ENCODE measurements at regions not wholly inside any gene's neighbourhood (a gene's known extent, or its start where the extent isn't known, plus 50 kb on each side); places are given as distances from the start of the nearest gene placed in this dataset.

DNA sequence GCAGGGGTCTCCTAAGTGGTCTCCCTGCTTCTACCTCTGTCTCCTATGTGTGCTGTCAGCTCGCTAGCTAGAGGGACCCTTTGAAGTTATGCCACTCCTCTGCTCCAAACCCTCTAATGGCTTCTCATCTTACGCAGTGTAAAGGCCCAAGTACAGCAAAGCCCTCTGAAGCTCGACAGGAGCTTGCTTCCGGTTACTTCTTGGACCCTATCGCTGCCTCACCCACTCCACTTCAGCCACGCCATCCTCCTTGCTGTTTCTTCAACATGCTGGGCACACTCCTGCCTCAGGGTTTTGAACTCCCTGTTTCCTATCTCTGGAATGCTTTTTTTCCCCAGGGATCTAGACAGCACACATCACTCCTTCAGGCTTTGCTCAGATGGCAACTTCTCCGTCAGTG lies 102.3 kb upstream of the F3 start:
- Histone ChIP-seq H3K36me3 (no peaks in the 10 kb centered on the region), H3K9me3 (no peaks in the 10 kb centered on the region), H3K27me3 (no peaks in the 10 kb centered on the region), H3K4me1 (no peaks in the 10 kb centered on the region), H3K27ac (no peak overlapping the region), H3K4me3 (replicated peaks in 1 of 3) (no peak overlapping the region)
- TF ChIP-seq CTCF (IDR thresholded peaks at IDR 0.05), result no peak
- TF ChIP-seq POLR2A (IDR thresholded peaks at IDR 0.05), result no peak
- no peak for DNase-seq
- intact Hi-C loops (cut with DNase I), result no loop called here
- WGBS, 2 donors, result 86 to 87% methylated on average over 7 of the region's 7 CpGs

DNA sequence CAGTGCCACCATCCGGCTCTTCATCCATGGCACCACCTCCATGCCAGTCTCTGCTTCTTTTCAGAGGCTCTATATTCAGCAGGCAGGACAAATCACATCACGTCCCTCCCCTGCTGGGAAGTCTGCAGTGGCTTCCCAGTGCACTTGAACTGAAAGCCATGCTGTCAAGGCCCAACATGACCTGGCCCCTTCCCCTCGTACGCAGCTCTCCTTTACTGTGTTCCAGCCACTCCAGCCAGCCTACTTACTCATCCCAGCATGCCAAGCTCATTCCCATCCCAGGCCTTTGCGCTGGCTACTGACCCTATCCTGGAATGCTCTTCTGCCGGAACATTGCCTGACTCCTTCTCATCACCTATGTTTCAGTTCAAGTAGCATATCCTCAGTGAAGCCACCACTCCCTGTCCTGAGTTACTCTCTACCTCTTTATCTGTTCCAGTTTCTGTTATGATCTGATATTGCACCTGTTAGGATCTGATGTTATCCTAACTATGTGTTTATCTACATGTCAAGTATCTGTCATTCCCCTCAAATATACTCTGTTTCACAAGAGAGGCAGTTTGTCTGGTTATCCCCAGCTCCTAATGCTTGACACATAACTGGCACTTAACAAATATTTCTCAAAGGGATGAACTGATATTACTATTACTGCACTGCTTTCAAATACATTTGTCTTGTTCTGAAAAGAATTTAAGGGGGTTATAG lies 101.2 kb upstream of the F3 start:
- intact Hi-C loops (cut with DNase I), result no loop called here
- WGBS, 2 donors, result 87 to 96% methylated on average over 6 of the region's 6 CpGs
- no peak for DNase-seq
- H3K9me3 ChIP-seq, result no peaks in the 10 kb centered on the region
- no peak for TF ChIP-seq POLR2A (IDR thresholded peaks at IDR 0.05)
- no peak for TF ChIP-seq CTCF (IDR thresholded peaks at IDR 0.05)
- H3K4me1 ChIP-seq, result no peaks in the 10 kb centered on the region
- no peak overlapping the region for H3K4me3 ChIP-seq (replicated peaks in 1 of 3)
- no peaks in the 10 kb centered on the region for H3K27me3 ChIP-seq
- no peaks in the 10 kb centered on the region for H3K36me3 ChIP-seq
- H3K27ac ChIP-seq, result no peak overlapping the region

DNA sequence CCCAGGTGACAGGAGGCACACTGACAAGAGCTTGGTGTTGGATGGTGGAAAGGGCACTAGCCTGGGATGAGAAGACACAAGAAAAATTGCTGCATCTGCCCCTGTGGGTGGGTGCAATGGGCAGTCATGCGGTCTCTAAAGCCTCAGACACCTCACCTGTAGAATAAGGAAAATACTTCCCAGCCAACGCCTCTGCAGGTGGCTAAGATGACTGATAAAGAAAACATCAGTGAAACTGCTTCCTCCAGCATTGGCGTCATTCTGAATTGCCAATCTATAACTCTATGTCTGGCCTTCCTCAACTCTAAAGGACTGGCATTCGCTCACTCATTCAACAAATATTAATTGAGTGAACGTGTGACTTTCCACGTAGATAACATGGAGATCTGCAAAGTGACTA lies 100.4 kb upstream of the F3 start:
- WGBS, 2 donors, result 91 to 95% methylated on average over 6 of the region's 6 CpGs
- Histone ChIP-seq H3K4me3 (replicated peaks in 1 of 3) (no peak overlapping the region), H3K27ac (no peak overlapping the region), H3K9me3 (no peaks in the 10 kb centered on the region), H3K36me3 (no peaks in the 10 kb centered on the region), H3K4me1 (no peaks in the 10 kb centered on the region), H3K27me3 (no peaks in the 10 kb centered on the region)
- no peak for DNase-seq
- TF ChIP-seq CTCF (IDR thresholded peaks at IDR 0.05) (no peak), POLR2A (IDR thresholded peaks at IDR 0.05) (no peak)
- intact Hi-C loops (cut with DNase I), result no loop called here

DNA sequence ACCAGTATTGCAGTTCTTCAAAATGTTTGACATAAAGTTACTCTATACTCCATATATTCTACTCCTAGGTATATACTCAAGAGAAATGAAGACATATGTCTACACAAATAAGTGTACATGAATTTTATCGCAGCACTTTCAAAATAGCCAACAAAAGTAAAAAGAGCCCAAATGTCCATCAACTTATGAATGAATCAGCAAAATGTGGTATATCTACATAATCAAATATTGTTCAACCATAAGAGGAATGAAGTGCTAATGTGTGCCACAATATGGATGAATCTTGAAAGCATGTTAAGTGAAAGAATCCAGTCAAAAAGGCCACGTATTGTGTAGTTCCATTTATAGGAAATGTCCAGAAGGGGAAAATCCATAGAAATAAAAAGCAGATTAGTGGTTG lies 98.6 kb upstream of the F3 start:
- Histone ChIP-seq H3K4me1 (peaks cover 0 to 6% of the 10 kb centered on the region in 2 donors), H3K4me3 (replicated peaks in 1 of 3) (no peak overlapping the region), H3K9me3 (no peaks in the 10 kb centered on the region), H3K27ac (no peak overlapping the region), H3K36me3 (no peaks in the 10 kb centered on the region), H3K27me3 (no peaks in the 10 kb centered on the region)
- TF ChIP-seq CTCF (IDR thresholded peaks at IDR 0.05) (no peak), POLR2A (IDR thresholded peaks at IDR 0.05) (no peak)
- intact Hi-C loops (cut with DNase I), result no loop called here
- DNase-seq, result no peak
- WGBS, 2 donors, result 93 to 97% methylated on average over 2 of the region's 2 CpGs

GRCh38 chr1:94637121-94637520 lies 95.6 kb upstream of the F3 start:
- intact Hi-C loops (cut with DNase I), result no loop called here
- H3K27me3 ChIP-seq, result no peaks in the 10 kb centered on the region
- WGBS, 2 donors, result 97 to 99% methylated on average over 3 of the region's 3 CpGs
- H3K36me3 ChIP-seq, result no peaks in the 10 kb centered on the region
- H3K4me1 ChIP-seq, result peaks cover 0 to 6% of the 10 kb centered on the region in 2 donors
- no peak for DNase-seq
- H3K9me3 ChIP-seq, result no peaks in the 10 kb centered on the region
- no peak overlapping the region for H3K27ac ChIP-seq
- TF ChIP-seq CTCF (IDR thresholded peaks at IDR 0.05) (no peak), POLR2A (IDR thresholded peaks at IDR 0.05) (no peak)
- no peak overlapping the region for H3K4me3 ChIP-seq (replicated peaks in 1 of 3)

Measured in thyroid gland (tissue), 4 donors.